Immature natural killer cell (primary cell): ENCODE measurements at regions not wholly inside any gene's neighbourhood (a gene's known extent, or its start where the extent isn't known, plus 50 kb on each side); places are given as distances from the start of the nearest gene placed in this dataset.
"Not testable (repeated sequence)": the region's sequence is repeated elsewhere in the genome, so short reads cannot be mapped to it uniquely, and the experiment has no call there.

Experiments used
- DNase-seq, 3 donors: peaks; one replicate each; pipeline ENCODE4 v3.0.0; 2022; ENCODE audit warnings: mixed read lengths in 1 of 3
- H3K27ac Mint-ChIP-seq, 6 donors: one replicate each; pipeline ENCODE4 v1.8.0; 2020; ENCODE audit warnings: mixed read lengths in 6 of 6, mild to moderate bottlenecking in 5 of 6, inconsistent platforms in 4 of 6, moderate library complexity in 3 of 6
- H3K27me3 Mint-ChIP-seq, 3 donors: one replicate each; pipeline ENCODE4 v1.8.0; 2020 to 2021; ENCODE audit warnings: low read depth in 3 of 3, mild to moderate bottlenecking in 3 of 3, mixed read lengths in 3 of 3, moderate library complexity in 3 of 3, inconsistent platforms in 1 of 3
- H3K36me3 Mint-ChIP-seq, 3 donors: one replicate each; pipeline ENCODE4 v1.8.0; 2020; ENCODE audit warnings: mixed read lengths in 3 of 3, inconsistent platforms in 2 of 3, mild to moderate bottlenecking in 2 of 3
- H3K4me1 Mint-ChIP-seq, 2 donors: one replicate each; pipeline ENCODE4 v1.8.0; 2020; ENCODE audit warnings: inconsistent platforms in 2 of 2, mild to moderate bottlenecking in 2 of 2, mixed read lengths in 2 of 2, moderate library complexity in 1 of 2
- H3K4me3 Mint-ChIP-seq, 5 donors: one replicate each; pipeline ENCODE4 v1.8.0; 2020; ENCODE audit warnings: mild to moderate bottlenecking in 5 of 5, mixed read lengths in 5 of 5, inconsistent platforms in 3 of 5, moderate library complexity in 3 of 5
- H3K9me3 Mint-ChIP-seq, 6 donors: one replicate each; pipeline ENCODE4 v1.8.0; 2020; ENCODE audit warnings: mild to moderate bottlenecking in 6 of 6, mixed read lengths in 6 of 6, inconsistent platforms in 4 of 6, moderate library complexity in 3 of 6

DNA sequence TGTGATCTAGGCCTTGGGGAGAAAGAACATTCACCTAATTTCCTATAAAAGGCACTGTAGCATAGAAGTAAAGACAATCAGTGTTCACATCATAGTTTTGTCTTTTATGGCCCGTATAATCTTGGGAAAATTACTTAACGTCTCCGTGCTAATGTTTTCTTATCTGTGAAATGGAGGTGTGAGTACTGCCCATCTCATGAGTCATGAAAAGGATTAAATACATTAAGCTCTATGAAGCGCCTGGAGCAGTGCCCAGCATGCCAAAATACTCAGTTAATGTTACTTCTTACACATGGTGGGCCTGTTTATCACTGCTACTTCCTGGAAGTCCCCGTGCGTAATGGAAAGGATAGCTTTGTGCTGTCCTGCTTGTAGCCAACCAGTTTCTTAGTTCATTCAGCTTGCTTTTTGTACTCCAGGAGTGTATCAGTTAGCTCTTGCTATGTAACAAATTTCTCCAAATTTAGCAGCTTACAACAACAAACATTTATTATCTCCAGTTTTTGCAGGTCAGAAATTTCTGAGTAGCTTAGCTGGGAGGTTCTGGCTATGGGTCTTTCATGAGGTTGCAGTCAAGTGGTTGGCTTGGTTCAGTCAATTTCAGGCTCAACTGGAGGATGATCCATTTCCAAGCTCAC is 103.6 kb upstream of the BMP2 start:
- Mint-ChIP-seq H3K27ac (peak overlapping the region in 2 of 6 donors; percentile 1 to 7), H3K27me3 (peaks cover 2 to 5% (median 3%) of the 10 kb centered on the region in 3 donors), H3K9me3 (peaks cover 0 to 2% (median 0%) of the 10 kb centered on the region in 6 donors), H3K4me3 (peak overlapping the region in 4 of 5 donors; percentile 11 to 33 (median 18)), H3K36me3 (no peaks in the 10 kb centered on the region), H3K4me1 (peaks cover 28 to 50% of the 10 kb centered on the region in 2 donors)
- no peak for DNase-seq

DNA sequence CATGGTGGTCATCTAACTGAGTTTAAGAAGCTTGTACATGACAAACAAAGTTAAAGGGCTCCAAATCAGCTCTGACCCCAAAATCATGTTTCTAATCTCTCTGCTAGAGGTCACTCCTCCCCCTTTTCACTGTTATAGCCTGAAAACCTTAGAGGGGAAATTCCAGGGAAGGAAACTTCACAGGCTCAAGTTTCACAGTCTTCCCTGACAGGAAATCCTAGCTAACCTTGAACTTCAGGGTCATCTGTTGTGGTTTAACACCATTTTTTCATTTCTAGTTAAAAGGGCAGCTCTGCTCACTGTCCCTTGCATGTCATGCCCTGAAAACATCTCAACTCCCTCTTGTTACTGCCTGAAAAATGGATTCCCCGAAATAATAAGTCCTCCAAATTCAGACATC is 104.4 kb upstream of the BMP2 start:
- DNase-seq = peak in 2 of 3 donors; percentile 16 to 36
- peak overlapping the region in 2 of 6 donors; percentile 1 to 7 for H3K27ac Mint-ChIP-seq

DNA sequence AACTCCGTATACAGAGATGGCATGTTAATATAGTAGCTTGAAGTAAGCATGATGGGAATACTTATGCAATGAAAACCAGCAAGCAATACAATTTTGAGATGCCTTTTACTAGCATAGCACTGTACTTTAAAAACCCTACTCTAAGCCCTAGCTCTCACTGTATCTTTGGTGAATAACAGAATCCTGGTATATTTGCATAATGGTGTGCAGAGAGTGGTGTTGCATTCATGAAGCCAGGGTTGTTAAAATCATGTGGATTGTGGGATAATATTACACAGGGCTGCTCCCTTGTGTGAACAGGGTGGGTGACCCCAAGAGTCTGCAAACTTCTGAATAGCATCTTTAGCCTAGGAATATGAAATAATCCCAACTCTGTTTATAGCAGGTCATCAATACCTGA is 105.2 kb upstream of the BMP2 start:
- peaks cover 28 to 50% of the 10 kb centered on the region in 2 donors for H3K4me1 Mint-ChIP-seq
- H3K36me3 Mint-ChIP-seq = no peaks in the 10 kb centered on the region

More for the DNA sequence above, 104.4 kb upstream of the BMP2 start:
- H3K36me3 Mint-ChIP-seq = no peaks in the 10 kb centered on the region
- H3K4me3 Mint-ChIP-seq = peak overlapping the region; percentile 11 to 44 (median 24)
- H3K9me3 Mint-ChIP-seq = peaks cover 0 to 2% (median 0%) of the 10 kb centered on the region in 6 donors
- H3K4me1 Mint-ChIP-seq = peaks cover 28 to 50% of the 10 kb centered on the region in 2 donors
- H3K27me3 Mint-ChIP-seq = peaks cover 2 to 5% (median 3%) of the 10 kb centered on the region in 3 donors

DNA sequence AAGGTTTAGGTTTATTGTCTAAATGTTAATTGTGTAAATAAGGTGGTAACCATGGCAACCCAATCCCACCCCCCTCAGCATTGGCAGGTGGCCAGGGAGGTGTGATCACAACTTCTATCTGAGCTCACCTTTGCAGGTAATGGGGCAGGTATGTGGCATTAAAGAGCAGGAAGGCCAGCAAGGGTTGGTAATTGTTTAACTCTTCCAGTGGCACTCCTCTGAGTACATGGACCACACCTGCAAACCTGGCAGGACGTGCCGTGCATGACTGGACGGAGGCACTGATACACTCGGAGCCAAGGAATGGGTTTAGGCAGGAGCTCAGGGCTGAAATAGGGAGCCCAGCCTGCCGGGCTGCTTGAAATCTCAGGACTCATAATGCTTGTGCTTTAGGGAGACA is 107.0 kb upstream of the BMP2 start:
- no peaks in the 10 kb centered on the region for H3K36me3 Mint-ChIP-seq
- peaks cover 0 to 2% (median 0%) of the 10 kb centered on the region in 3 donors for H3K27me3 Mint-ChIP-seq
- no peak overlapping the region for H3K4me3 Mint-ChIP-seq
- H3K27ac Mint-ChIP-seq = no peak overlapping the region
- H3K9me3 Mint-ChIP-seq = peaks cover 0 to 2% (median 0%) of the 10 kb centered on the region in 6 donors
- peaks cover 28 to 40% of the 10 kb centered on the region in 2 donors for H3K4me1 Mint-ChIP-seq
- DNase-seq = no peak

More for the DNA sequence above, 105.2 kb upstream of the BMP2 start:
- Mint-ChIP-seq H3K9me3 (peaks cover 0 to 2% (median 0%) of the 10 kb centered on the region in 6 donors), H3K27me3 (peaks cover 0 to 5% (median 3%) of the 10 kb centered on the region in 3 donors), H3K27ac (no peak overlapping the region), H3K4me3 (no peak overlapping the region)
- DNase-seq = no peak

DNA sequence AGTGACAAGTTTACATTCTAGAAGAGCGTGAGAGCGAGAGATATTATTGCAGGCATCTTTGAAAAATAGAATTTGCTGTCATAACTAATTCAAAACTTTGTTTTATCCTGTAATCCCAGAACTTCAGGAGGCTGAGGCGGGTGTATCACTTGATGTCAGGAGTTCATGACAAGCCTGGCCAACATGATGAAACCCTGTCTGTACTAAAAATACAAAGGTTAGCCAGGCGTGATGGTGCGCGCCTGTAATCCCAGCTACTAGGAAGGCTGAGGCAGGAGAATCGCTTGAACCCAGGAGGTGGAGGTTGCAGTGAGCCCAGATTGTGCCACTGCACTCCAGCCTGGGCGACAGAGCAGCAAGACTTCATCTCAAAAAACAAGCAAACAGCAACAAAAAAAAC is 108.6 kb upstream of the BMP2 start:
- not testable (repeated sequence) for H3K27me3 Mint-ChIP-seq, DNase-seq, H3K9me3 Mint-ChIP-seq, H3K36me3 Mint-ChIP-seq, H3K4me3 Mint-ChIP-seq, H3K27ac Mint-ChIP-seq
- H3K4me1 Mint-ChIP-seq = peaks cover 18 to 24% of the 10 kb centered on the region in 2 donors

DNA sequence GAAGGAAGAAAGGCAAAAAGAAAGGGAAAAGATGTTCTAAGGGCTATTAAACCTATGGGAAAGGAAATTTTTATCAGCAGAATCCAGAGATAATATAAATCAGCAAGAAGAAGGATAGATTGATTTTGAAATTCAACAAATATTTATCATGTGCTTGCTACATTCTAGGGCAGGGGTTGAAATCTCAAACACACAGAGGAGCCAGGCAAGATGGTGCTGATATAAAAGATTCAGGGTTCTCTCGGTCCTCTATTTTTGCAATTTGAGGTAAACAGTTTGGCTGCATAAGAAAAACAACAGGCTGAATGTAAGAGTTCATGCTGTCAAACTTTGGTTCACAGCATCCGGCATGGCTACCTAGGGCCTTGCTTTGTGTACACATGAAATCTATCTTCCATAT is 109.6 kb upstream of the BMP2 start:
- DNase-seq = no peak
- Mint-ChIP-seq H3K27me3 (peaks cover 0 to 3% (median 2%) of the 10 kb centered on the region in 3 donors), H3K4me3 (no peak overlapping the region), H3K4me1 (peaks cover 8 to 14% of the 10 kb centered on the region in 2 donors), H3K9me3 (peaks cover 0 to 3% (median 0%) of the 10 kb centered on the region in 6 donors), H3K27ac (no peak overlapping the region), H3K36me3 (no peaks in the 10 kb centered on the region)

DNA sequence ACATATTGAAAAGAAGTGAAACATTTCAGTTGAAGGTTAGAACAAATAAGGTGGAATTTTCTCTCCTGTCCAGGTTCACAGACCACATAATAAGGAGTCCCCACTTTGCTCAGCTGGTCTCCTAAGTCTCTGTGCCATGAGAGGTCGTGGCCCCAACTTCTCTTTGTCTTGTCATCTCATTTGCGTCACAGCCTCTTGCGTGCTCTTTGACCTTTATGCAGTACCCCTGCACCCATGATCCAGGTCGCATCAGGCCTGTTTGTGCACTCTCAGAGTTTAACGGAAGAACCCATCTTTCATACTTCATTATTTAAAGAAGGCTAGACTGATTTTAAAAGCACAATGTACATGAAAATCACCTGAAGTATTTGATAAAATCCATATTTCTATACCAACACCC is 110.4 kb upstream of the BMP2 start:
- H3K4me1 Mint-ChIP-seq = peaks cover 3 to 6% of the 10 kb centered on the region in 2 donors
- H3K9me3 Mint-ChIP-seq = peaks cover 0 to 3% (median 0%) of the 10 kb centered on the region in 6 donors
- H3K27me3 Mint-ChIP-seq = peaks cover 0 to 3% (median 3%) of the 10 kb centered on the region in 3 donors
- peaks cover 0 to 4% (median 0%) of the 10 kb centered on the region in 3 donors for H3K36me3 Mint-ChIP-seq
- H3K4me3 Mint-ChIP-seq = no peak overlapping the region
- DNase-seq = no peak
- H3K27ac Mint-ChIP-seq = no peak overlapping the region

DNA sequence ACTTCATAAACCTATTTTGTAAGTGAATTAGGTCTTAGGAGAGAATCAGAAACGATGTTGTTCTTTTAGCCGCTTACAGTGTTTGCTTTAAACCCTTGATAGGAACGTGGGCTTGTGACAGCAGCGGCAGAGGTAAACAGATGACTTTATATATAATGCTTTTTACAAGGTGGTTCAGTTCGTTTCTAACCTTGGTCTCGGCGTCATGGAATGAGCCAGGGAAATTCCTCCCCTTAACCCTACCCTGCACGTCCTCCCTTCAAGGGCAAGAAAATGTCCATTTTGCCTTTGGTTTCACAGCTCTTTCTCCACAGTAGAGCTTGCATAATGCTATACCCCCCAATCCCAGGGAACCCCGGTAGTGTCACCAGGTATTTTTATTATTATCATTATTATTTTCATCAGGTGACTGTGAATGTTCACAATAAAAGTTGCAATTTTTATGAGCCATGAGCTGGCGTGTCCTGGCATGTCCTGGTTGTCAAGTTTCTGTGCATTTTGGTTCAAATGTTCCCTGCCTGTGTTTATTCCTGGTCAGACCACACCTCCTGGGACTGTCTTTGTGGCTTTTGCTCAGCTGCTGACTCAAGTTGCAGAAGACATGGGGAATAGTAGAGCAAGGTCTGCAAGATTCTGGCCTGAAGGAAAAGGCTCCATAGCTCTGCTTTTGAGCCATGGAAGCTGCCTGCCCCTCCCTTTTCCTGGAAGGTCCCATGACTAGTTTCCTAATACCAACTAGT is 112.8 kb upstream of the BMP2 start:
- no peak overlapping the region for H3K27ac Mint-ChIP-seq
- H3K4me3 Mint-ChIP-seq = no peak overlapping the region
- H3K9me3 Mint-ChIP-seq = peaks cover 0 to 3% (median 0%) of the 10 kb centered on the region in 6 donors
- H3K4me1 Mint-ChIP-seq = no peaks in the 10 kb centered on the region
- peaks cover 0 to 3% (median 3%) of the 10 kb centered on the region in 3 donors for H3K27me3 Mint-ChIP-seq
- peaks cover 0 to 4% (median 0%) of the 10 kb centered on the region in 3 donors for H3K36me3 Mint-ChIP-seq
- no peak for DNase-seq

DNA sequence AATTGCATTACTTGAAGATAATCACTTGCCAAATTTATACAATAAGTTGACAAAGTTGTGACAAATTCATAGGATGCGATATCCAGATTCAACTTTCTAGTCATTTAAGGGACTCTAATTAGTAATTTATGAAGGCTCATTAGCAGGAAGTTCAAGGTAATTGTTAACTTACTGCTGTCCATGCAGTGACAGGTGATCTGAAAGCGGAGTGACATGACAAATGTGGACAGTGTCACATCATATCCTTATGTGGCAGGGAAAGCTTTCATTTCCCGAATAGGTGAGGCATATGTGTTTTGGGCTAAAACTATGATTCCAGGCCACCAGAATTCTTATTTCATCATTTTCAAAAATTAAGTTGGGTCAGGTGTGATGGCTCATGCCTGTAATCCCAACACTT is 115.9 kb upstream of the BMP2 start:
- H3K4me3 Mint-ChIP-seq = no peak overlapping the region
- peaks cover 0 to 2% (median 0%) of the 10 kb centered on the region in 6 donors for H3K9me3 Mint-ChIP-seq
- H3K4me1 Mint-ChIP-seq = no peaks in the 10 kb centered on the region
- no peak overlapping the region for H3K27ac Mint-ChIP-seq
- no peak for DNase-seq
- peaks cover 0 to 4% (median 0%) of the 10 kb centered on the region in 3 donors for H3K36me3 Mint-ChIP-seq
- H3K27me3 Mint-ChIP-seq = peaks cover 1 to 3% (median 3%) of the 10 kb centered on the region in 3 donors

DNA sequence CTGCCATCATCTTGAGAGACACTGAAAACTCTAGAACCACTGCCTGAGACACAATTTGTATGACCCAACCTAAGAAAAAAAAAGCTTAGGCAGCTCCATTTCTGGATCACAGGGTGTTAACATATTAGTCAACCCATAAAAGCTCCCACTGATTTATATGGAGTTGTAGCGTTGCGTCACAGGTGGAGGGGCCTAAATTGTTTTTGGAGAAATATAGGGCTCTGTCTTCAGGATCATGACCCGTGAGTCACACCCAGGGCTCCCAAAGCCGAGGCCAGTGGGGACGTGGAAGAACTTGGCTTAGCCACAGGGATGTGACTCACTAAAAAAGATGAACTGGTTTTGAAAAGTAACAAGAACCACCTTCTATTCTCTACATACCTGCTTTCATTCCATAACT is 116.5 kb upstream of the BMP2 start:
- Mint-ChIP-seq H3K27me3 (peaks cover 1 to 3% (median 1%) of the 10 kb centered on the region in 3 donors), H3K9me3 (peaks cover 0 to 2% (median 0%) of the 10 kb centered on the region in 6 donors), H3K4me3 (no peak overlapping the region), H3K36me3 (peaks cover 0 to 4% (median 0%) of the 10 kb centered on the region in 3 donors), H3K27ac (no peak overlapping the region), H3K4me1 (peaks cover 2 to 4% of the 10 kb centered on the region in 2 donors)
- no peak for DNase-seq

DNA sequence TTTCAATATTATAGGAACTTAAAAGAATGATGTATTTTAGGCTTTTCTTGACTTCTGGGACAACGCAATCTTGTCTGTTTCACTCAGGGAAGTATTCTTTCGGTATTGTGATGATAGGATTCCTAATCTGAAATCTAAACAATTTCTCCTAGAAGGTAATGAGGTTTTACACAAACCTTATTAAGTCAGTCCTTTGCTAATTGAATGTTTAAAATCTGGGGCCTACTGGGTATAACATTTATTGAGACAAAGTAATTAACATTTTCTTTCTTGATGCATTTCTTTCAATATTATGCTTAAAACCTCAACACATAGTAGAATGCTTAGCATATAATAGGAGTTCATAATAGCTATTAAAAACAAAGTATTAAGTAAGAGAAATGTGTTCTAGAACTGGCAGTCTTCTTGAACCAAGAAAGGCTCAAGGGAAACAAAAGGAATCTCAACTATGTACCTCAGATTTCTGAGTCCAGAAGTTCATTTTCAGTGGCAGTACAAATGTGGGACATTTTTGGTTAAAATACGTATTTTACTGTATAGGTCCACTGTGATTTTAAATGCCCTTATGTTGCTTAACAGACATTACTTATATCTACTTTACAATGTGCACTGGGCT is 121.4 kb upstream of the BMP2 start:
- Mint-ChIP-seq H3K27ac (no peak overlapping the region), H3K9me3 (peaks cover 0 to 5% (median 0%) of the 10 kb centered on the region in 6 donors), H3K36me3 (peaks cover 0 to 3% (median 0%) of the 10 kb centered on the region in 3 donors), H3K4me3 (no peak overlapping the region), H3K27me3 (peaks cover 0 to 1% (median 0%) of the 10 kb centered on the region in 3 donors), H3K4me1 (peaks cover 8 to 26% of the 10 kb centered on the region in 2 donors)
- DNase-seq = no peak

DNA sequence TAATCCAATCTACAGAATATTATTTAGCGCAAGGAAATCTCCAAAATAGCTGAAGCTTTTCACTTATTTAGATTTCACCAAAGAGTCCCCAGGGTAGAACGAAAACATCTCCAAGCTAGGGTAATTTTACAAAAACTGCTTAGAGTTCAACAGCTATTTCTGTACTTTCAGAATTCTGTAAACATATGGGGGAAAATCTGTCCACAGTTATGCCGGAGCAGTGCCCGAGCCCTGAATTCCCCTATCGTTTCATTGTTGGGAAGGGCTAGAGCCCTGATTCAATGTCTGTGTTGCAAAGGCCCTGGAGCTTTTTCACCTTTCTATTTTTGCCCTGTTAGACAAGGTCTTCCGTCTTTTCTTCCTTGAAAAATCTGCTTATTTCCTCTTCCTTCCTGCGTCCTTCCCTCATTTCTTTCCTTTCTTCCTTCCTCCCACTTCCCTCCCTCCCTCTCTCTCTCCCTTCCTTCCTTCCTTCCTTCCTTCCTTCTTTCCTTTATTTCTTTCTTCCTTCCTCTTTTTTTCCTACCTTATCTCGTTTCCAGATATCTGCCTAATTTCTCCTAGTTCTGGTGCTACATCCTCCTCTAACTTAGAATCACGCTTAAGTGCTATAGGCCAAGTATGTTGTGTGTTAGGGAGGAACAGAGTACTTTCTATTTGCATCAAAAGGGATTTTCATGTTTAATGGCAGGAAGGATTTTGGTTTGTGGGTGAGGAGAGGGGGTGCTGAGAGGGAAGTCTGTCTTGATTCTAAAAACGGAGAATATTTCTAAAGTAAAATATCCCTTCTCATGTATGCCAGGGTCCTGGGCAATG is 122.5 kb upstream of the BMP2 start:
- peaks cover 0 to 5% (median 0%) of the 10 kb centered on the region in 6 donors for H3K9me3 Mint-ChIP-seq

DNA sequence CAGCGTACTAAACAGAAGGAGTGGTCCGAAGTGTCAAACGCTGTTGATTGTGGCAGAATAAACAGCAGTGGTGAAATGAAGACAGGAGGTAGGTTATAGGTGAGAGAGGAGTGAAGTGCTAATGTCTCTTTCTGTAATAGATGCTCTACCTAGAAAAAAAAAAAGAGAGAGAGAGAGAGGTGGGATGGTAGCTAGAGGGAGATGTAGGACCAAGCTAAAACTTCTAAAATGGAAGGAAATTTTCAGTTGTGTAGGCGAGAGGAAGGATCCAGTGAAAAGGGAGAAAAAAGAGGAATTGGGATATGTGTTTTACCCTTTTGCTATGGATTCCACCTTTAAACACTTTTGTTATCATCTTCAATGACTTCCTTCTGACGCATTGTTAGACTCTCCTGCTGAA is 126.5 kb upstream of the BMP2 start:
- H3K27me3 Mint-ChIP-seq = peaks cover 0 to 5% (median 0%) of the 10 kb centered on the region in 3 donors
- no peak overlapping the region for H3K27ac Mint-ChIP-seq
- H3K4me3 Mint-ChIP-seq = no peak overlapping the region
- peaks cover 15 to 31% of the 10 kb centered on the region in 2 donors for H3K4me1 Mint-ChIP-seq
- no peak for DNase-seq
- peaks cover 0 to 5% (median 0%) of the 10 kb centered on the region in 6 donors for H3K9me3 Mint-ChIP-seq
- peaks cover 0 to 3% (median 0%) of the 10 kb centered on the region in 3 donors for H3K36me3 Mint-ChIP-seq

More for the DNA sequence above, 122.5 kb upstream of the BMP2 start:
- peak overlapping the region in 2 of 6 donors; percentile 4 to 59 for H3K27ac Mint-ChIP-seq
- H3K36me3 Mint-ChIP-seq = peaks cover 0 to 3% (median 0%) of the 10 kb centered on the region in 3 donors
- peaks cover 11 to 34% of the 10 kb centered on the region in 2 donors for H3K4me1 Mint-ChIP-seq
- DNase-seq = peak in 1 of 3 donors; percentile 18
- peak overlapping the region in 1 of 5 donors; percentile 63 for H3K4me3 Mint-ChIP-seq
- H3K27me3 Mint-ChIP-seq = peaks cover 0 to 1% (median 0%) of the 10 kb centered on the region in 3 donors
